ENCODE measurements at regions not wholly inside any gene's neighbourhood (a gene's known extent, or its start where the extent isn't known, plus 50 kb on each side); places are given as distances from the start of the nearest gene placed in this dataset.
"Not testable (repeated sequence)": the region's sequence is repeated elsewhere in the genome, so short reads cannot be mapped to it uniquely, and the experiment has no call there.

DNA sequence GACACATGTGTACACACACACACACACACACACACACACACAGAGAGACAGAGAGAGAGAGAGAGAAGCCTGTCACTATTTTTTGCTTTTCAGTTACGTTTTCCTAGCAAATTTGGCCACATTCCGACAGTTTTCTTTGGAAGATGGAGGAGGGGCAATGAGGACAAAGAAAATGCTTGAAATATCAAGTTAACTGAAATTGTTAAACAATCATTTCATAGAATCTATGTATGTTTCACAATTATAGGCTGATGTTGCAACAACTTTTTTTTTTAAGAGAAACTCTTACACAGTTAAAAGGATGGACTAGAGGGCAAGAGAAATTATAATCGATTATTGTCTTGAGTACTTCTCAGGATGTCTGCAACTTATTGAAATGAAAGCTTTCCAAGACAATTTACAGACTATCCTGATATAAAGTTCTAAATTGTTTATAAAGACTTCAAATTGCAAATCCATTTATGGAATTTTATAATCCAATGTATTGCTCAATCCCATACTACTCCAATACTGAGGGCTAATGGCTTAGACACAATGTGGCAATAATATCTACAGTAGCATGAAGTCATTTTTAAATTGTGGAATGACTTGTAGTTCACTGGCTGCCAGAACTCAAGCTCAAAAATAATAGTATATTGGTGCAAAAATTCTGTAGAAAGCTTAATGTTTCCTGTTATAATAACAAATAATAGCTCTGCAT is 647.0 kb upstream of the PCDH7 start:
- Histone ChIP-seq H3K4me2 (no peak overlapping the region), H3K79me2 (no peaks in the 10 kb centered on the region), H3K9me2 (replicated peaks; ENCODE audit: insufficient read depth) (no peaks in the 10 kb centered on the region), H3K4me3 (no peak overlapping the region), H3K4me1 (ENCODE audit: insufficient read depth) (no peaks in the 10 kb centered on the region), H2AFZ (no peak overlapping the region), H4K20me1 (ENCODE audit: insufficient read depth, poor library complexity, severe bottlenecking) (no peaks in the 10 kb centered on the region), H3K9me3 (ENCODE audit: low read depth) (no peaks in the 10 kb centered on the region), H3K27me3 (no peaks in the 10 kb centered on the region), H3K36me3 (replicated peaks; ENCODE audit: insufficient read depth, low read depth) (no peaks in the 10 kb centered on the region), H3K27ac (no peak overlapping the region)
- DNase-seq (ENCODE audit: low spot score) = no peak
- 81% methylated on average over 3 of the region's 3 CpGs for WGBS (ENCODE audit: low lambda C conversion rate, missing lambda C conversion rate)
- no peak for TF ChIP-seq EZH2phosphoT487 (IDR thresholded peaks at IDR 0.05; ENCODE audit: low read depth, severe bottlenecking, unreplicated experiment)
- TF ChIP-seq, protein P1, sequence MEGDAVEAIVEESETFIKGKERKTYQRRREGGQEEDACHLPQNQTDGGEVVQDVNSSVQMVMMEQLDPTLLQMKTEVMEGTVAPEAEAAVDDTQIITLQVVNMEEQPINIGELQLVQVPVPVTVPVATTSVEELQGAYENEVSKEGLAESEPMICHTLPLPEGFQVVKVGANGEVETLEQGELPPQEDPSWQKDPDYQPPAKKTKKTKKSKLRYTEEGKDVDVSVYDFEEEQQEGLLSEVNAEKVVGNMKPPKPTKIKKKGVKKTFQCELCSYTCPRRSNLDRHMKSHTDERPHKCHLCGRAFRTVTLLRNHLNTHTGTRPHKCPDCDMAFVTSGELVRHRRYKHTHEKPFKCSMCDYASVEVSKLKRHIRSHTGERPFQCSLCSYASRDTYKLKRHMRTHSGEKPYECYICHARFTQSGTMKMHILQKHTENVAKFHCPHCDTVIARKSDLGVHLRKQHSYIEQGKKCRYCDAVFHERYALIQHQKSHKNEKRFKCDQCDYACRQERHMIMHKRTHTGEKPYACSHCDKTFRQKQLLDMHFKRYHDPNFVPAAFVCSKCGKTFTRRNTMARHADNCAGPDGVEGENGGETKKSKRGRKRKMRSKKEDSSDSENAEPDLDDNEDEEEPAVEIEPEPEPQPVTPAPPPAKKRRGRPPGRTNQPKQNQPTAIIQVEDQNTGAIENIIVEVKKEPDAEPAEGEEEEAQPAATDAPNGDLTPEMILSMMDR (IDR thresholded peaks at IDR 0.05; ENCODE audit: poor library complexity) = no peak
- no peak for TF ChIP-seq EZH2 (IDR thresholded peaks at IDR 0.05; ENCODE audit: borderline replicate concordance)

DNA sequence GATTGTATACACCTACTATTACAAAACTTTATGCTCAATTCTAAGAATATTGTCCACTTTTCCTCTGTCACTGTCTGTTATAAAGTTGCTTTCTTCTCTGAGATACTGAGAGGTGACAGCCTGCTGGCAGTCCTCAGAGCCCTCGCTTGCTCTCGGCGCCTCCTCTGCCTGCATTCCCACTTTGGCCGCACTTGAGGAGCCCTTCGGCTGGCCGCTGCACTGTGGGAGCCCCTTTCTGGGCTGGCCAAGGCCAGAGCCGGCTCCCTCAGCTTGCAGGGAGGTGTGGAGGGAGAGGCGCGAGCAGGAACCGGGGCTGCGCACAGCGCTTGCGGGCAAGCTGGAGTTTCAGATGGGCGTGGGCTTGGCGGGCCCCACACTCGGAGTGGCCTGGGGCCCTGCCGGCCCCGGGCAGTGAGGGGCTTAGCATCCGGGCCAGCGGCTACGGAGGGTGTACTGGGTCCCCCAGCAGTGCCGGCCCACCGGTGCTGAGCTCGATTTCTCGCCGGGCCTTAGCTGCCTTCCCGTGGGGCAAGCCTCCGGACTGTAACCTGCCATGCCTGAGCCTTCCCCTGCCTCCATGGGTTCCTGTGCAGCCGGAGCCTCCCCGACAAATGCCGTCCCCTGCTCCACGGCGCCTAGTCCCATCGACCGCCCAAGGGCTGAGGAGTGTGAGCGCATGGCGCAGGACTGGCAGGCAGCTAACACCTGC is 627.6 kb upstream of the PCDH7 start:
- not testable (repeated sequence) for H3K9me2 ChIP-seq (replicated peaks; ENCODE audit: insufficient read depth); H3K4me3 ChIP-seq; H3K4me1 ChIP-seq (ENCODE audit: insufficient read depth); H3K9me3 ChIP-seq (ENCODE audit: low read depth); H4K20me1 ChIP-seq (ENCODE audit: insufficient read depth, poor library complexity, severe bottlenecking); DNase-seq (ENCODE audit: low spot score); H3K27me3 ChIP-seq; H3K79me2 ChIP-seq; H3K27ac ChIP-seq; H3K36me3 ChIP-seq (replicated peaks; ENCODE audit: insufficient read depth, low read depth); H3K4me2 ChIP-seq; H2AFZ ChIP-seq
- WGBS (ENCODE audit: low lambda C conversion rate, missing lambda C conversion rate) = 94% methylated on average over 35 of the region's 37 CpGs

DNA sequence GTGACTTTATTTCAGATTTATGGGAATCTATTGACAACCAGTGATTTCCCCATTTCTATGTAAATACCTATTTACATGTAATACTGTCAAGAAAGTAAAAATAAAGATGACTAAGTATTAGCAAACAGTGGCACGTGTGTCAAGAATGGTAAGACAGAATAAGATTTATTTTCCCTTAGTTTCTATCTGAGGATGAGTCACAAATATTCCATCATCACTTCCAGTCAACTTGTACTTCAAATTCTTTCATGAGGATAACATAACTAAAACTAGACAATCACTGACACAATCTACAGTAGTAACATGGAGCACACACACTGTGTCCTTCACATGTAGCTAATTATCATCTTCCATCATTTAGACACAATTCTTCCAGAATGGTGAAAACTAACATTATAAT is 625.3 kb upstream of the PCDH7 start:
- Histone ChIP-seq H3K27ac (no peak overlapping the region), H3K9me2 (replicated peaks; ENCODE audit: insufficient read depth) (no peaks in the 10 kb centered on the region), H4K20me1 (ENCODE audit: insufficient read depth, poor library complexity, severe bottlenecking) (no peaks in the 10 kb centered on the region), H2AFZ (no peak overlapping the region), H3K36me3 (replicated peaks; ENCODE audit: insufficient read depth, low read depth) (no peaks in the 10 kb centered on the region), H3K4me1 (ENCODE audit: insufficient read depth) (no peaks in the 10 kb centered on the region), H3K9me3 (ENCODE audit: low read depth) (no peaks in the 10 kb centered on the region), H3K79me2 (no peaks in the 10 kb centered on the region), H3K4me3 (no peak overlapping the region), H3K27me3 (no peaks in the 10 kb centered on the region), H3K4me2 (no peak overlapping the region)
- WGBS (ENCODE audit: low lambda C conversion rate, missing lambda C conversion rate) = 71% methylated on average over 1 of the region's 1 CpG
- DNase-seq (ENCODE audit: low spot score) = no peak
- no peak for TF ChIP-seq EZH2 (IDR thresholded peaks at IDR 0.05; ENCODE audit: borderline replicate concordance)
- TF ChIP-seq, protein P1 (IDR thresholded peaks at IDR 0.05; ENCODE audit: poor library complexity) = no peak
- no peak for TF ChIP-seq EZH2phosphoT487 (IDR thresholded peaks at IDR 0.05; ENCODE audit: low read depth, severe bottlenecking, unreplicated experiment)

DNA sequence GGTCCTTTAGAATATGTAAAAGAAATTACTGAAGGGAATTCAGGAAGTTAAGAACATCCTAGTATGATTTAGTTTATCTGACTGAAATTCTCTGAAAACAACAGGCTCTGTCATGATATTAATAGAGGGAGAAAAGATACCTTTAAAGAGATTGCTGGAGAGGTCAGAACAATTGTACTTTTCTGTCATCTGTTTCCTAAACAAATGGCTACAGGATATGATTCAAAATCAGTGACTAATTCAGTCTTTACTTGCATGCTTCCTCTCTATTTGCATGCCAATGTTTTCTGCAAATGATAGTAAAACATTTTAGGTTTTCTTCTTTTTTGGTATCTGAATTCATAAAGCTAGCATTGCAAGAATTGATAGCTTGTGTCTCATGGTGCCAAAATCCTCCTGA is 616.7 kb upstream of the PCDH7 start:
- DNase-seq (ENCODE audit: low spot score) = no peak
- TF ChIP-seq, protein P1 (IDR thresholded peaks at IDR 0.05; ENCODE audit: poor library complexity) = no peak
- H4K20me1 ChIP-seq (ENCODE audit: insufficient read depth, poor library complexity, severe bottlenecking) = no peaks in the 10 kb centered on the region
- no peak overlapping the region for H3K4me2 ChIP-seq
- H3K4me3 ChIP-seq = no peak overlapping the region
- no peak overlapping the region for H3K27ac ChIP-seq
- no peaks in the 10 kb centered on the region for H3K27me3 ChIP-seq
- no peaks in the 10 kb centered on the region for H3K9me3 ChIP-seq (ENCODE audit: low read depth)
- no peaks in the 10 kb centered on the region for H3K9me2 ChIP-seq (replicated peaks; ENCODE audit: insufficient read depth)
- H3K79me2 ChIP-seq = no peaks in the 10 kb centered on the region
- H2AFZ ChIP-seq = no peak overlapping the region
- no peaks in the 10 kb centered on the region for H3K36me3 ChIP-seq (replicated peaks; ENCODE audit: insufficient read depth, low read depth)
- H3K4me1 ChIP-seq (ENCODE audit: insufficient read depth) = no peaks in the 10 kb centered on the region

Data from hepatocyte (in vitro differentiated cells).